HG03066 (cell line): ENCODE measurements at regions not wholly inside any gene's neighbourhood (a gene's known extent, or its start where the extent isn't known, plus 50 kb on each side); places are given as distances from the start of the nearest gene placed in this dataset.

ENCODE experiments used
- ATAC-seq: cut with Tn5 transposase; IDR thresholded peaks from one replicate; pipeline ENCODE4 v1.9.1; 2021; ENCODE audit warnings: low read depth; ENCODE audit not compliant: unreplicated experiment

DNA sequence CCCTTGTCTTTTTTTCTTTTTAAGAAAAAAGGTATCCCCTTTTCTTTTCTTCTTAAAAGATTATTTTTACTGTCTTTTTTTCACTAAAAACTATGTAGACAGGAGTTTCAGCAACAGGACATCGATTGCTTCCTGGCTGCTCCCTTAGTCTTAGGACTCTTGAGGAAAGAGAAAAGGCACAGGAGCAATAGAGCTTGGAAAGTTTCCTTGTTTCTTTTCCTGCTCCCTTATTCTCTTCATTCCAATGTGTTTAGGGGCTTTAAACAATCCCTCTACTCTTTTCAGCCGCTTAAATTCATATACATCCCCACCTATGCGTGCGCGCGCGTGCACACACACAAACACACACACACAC, 182.2 kb upstream of the FOXN2 start:
- ATAC-seq, result no peak

DNA sequence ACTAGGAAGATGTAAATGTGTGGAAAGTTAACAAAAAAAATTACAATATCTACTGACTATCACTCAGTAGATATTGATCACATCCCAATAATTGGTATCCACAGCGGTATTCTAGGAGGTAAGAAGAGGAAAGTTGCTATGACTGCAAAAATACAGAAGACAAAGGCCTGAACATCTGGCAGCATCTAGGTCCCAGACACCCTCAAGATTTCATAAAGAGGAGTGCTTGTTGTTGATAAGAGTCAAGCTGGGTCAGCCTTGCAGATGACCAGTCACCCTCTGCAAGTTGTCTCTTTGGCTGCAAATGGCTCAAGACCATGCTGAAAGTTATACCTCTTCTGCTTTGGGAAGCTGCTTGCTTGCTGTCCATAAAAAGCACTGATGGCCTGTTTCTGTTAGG, 179.8 kb upstream of the FOXN2 start:
- no peak for ATAC-seq

DNA sequence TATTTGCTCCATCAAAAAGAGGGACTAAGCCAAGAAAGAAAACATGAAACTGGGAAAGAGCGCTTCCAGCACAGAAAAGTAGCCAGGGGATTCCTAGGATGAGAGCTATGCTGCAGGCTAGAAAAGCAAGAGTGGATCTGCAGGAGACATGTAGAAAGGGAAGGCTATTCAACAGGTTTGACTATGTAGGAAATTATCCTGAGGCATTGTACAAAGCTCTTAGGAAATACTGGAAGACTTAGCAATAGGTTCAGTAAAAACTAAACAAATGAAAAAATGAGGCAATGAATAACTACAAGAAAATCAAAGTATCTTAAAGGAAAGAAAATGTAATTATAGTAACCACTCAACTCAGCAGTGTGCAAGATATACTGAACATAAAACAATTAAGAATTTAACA, 178.7 kb upstream of the FOXN2 start:
- ATAC-seq, result no peak

DNA sequence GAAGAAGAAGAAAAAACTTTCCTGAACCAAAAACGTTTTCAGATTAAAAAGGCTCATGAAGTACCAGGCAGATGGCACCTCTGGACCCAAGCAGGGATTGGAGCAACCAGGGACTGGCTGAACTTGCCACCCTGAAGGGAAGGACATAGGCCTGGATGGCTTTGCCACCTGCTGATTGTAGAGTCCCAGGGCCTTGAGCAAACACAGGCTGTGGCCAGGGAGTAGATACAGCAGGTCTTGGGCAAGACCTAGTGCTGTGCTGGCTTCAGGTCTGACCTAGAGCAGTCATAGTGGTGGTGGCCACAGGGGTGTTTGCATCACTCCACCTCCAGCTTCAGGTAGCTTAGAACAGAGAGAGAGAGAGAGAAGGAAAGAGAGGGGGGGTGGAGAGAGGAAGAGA, 176.7 kb upstream of the FOXN2 start:
- ATAC-seq, result no peak

DNA sequence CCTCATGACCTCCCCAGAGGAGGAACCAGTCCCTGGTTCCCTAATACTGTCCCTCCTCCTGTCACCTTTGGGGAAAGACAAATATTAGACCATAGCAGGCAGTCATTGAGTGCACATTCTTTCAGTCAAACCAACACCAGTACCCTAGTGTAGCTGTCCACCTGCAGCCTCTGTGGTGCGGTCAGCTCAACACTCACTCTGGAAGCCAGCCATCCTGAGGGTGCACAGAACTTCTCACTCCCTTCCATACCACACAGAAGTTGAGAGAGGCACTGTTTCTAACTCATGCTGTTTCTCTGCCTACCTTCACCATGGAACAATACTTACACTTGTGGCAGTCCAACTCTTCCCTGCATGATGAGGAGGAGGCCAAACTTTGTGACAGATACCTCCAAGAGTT, 175.6 kb upstream of the FOXN2 start:
- no peak for ATAC-seq

DNA sequence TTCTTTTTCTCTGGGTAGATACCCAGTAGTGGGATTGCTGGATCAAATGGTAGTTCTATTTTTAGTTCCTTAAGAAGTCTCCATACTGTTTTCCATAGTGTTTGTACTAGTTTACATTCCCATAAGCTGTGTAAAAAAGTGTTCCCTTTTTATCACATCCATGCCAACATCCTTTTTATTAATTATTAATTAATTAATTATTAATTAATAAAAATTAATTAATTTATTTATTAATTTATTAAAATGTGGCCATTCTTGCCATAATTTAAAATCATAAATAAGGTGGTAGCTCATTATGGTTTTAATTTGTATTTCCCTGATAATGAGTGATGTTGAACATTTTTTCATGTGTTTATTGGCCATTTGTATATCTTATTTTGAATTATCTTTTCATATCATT, 173.9 kb upstream of the FOXN2 start:
- no peak for ATAC-seq

DNA sequence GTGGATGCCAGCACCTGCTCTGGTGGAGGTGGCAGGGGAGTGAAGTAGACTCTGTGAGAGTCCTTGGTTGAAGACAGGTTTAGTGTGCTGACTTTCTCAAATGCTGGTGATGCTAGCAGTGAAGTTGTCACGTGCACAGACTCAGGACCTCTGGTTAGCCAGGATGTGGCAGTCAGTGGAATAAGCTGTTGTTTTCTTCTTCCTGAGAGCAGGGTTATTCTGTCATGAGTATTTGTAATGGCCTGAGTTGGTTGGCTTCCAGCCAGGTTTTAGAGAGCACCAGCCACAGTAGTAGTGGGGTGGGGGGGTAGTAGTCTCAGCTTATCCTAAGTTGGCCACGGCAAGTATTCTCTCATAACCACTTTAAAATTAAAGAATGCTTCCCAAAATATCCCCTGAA, 169.7 kb upstream of the FOXN2 start:
- no peak for ATAC-seq

DNA sequence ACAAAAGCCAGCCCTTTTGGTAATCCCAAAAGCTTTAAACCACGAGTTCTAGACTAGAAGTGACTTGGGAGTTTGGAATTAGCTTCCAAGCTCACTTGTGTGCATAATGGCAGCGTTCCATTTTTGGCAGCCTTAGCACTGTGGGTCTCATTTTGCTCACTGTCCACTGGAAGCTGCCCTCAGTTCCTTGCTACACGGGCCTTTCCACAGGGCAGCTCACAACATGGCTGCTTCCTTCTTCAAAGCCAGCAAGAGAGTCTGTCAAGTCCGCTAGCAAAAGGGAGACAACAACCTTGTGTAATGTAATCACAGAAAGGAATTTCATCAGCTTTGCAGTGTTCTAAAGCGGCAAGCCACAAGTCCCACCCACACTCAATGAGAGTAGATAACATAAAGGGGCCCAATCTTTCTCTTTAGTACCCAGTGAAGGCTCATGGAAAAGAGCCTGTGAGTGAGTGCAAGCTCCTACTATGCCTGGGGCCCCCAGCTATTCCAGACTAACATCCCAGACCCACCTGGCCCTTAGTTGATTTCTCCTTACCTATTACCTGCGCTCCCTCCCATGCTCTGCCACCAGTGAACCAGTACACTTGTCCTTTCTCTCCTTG, 168.5 kb upstream of the FOXN2 start:
- no peak for ATAC-seq

DNA sequence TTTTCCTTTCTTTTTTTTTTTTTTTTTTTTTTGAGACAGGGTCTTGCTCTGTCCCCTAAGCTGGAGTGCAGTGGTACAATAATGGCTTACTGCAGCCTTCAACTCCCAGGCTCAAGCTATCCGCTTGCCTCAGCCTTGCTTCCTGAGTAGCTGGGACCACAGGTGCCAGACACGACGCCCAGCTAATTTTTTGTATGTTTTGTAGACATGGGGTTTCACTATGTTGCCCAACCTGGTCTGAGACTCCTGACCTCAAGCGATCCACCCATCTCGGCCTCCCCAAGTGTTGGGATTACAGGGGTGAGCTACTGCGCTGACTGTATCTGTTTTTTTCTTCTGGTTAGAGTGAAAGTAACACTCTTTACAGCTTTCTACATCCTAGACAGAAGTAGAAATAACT, 167.9 kb upstream of the FOXN2 start:
- ATAC-seq, result no peak

DNA sequence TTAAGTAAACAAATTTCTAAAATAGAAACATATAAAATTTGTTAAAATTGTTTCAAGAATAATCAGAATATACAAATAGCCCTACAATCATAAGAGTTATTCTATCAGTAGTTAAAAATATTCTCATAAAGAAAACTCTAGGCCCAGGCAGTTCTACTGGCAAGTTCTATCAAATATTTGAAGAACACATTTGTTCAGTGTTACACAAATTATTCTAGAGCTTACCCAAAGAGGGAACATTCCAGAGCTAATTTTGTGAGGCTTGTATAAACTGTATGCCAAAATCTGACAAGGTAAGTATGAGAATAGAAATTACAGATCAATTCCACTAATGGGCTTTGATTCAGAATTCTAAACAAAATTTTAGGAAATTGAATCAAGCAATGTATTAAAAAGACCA, 166.8 kb upstream of the FOXN2 start:
- no peak for ATAC-seq

DNA sequence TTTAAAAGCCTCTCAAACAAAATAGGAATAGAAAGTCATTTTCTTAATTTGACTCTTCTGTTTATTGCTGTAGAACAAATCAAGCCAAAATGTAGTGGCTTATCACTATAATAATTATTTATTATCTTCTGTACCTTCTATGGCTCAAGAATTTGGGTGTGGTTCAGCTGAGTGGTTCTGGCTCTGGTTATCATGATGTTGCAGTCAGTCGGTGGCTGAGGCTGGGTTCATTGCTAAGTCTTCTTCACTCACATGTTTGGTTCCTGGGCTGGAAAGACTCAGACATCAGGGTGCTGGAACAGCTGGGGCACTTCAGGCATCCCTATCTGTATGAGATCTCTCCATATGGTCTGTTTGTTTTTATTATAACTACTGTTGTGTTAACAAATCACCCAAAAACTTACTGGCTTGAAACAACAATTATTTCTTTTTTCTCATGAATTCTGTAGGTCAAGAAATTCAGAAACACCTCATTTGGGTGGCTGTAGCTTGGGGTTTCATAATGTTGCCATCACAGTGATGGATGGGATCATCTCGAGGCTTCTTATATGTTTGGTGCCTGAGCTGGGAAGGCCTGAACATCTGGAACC, 165.5 kb upstream of the FOXN2 start:
- ATAC-seq, result no peak

DNA sequence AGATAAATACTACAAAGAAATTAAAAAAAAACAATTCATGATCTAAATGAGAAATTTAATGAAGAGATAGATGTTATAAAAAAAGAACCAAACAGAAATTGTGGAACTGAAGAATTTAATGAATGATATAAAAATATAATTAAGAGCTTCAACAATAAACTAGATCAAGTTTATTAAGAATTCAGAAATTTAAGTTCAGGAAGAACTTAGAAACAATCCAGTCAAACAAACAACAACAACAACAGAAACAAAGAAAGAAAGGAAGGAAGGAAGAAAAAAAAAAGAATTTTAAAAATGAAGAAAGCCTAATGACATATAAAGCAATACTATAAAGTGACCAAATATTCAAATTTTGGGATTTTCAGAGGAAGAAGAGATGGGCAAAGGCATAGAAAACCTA, 157.3 kb upstream of the FOXN2 start:
- ATAC-seq, result no peak

DNA sequence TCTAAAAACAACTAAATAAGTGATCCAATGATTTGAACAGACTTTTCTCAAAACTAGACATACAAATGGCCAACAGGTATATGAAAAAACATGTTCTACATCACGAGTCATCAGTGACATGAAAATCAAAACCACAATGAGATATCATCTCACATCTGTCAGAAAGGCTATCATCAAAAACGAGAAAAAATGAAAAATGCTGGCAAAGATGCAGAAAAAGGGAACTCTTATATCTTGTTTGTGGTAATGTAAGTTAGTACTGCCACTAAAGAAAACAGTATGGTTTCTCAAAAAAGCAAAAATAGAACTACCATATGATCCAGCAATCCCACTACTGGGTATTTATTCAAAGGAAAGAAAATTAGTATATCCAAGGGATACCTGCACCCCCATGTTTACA, 152.9 kb upstream of the FOXN2 start:
- ATAC-seq, result no peak

DNA sequence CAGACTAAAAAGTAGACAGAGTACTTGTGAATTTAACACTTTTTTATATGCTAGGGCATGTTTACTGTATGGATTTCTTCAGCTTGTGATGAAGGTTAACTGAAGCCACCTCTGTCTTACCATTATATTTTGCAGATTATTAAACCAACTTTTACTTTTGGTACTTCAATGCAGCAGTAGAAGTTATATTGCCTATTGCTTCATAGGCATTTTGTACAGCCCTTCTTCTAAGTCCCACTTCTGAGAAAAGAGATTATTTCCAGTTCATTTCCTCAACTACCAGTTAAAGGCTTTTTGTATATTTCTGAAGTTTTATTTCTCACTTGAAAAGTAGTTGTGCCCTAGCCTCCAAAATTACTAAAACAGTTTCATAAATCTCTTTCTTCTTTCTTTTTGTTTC, 151.7 kb upstream of the FOXN2 start:
- no peak for ATAC-seq

DNA sequence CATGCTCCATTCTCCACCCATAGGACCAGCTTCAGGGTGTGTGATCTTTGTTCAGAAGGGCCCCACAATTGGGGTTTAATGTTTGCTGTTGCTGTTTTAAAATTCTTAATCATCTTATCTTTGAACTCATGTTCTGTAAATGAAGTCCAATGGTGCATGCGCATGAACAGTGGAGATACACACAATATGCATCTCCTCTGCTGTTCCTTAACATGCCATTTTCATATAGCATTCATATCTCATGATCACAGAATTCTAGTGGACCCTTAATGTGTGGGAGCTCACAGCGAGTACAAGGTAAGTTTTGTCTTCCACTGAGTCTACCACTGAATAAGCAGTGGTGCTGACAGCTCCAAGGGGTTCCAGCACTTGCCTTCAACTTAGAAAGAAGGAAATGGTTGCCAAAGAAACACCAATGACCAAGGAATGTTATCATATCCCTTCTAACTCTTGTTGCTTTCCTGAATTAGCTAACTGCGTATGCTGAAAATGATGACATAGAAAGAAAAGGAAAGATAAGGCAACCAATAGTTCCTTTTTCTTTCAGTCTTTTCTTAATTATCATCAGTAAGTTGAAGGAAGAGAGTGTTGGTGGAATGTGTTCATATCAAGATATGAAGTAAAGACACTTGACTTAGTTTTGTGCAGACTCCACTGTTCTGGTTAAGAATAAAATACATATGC, 149.3 kb upstream of the FOXN2 start:
- no peak for ATAC-seq

DNA sequence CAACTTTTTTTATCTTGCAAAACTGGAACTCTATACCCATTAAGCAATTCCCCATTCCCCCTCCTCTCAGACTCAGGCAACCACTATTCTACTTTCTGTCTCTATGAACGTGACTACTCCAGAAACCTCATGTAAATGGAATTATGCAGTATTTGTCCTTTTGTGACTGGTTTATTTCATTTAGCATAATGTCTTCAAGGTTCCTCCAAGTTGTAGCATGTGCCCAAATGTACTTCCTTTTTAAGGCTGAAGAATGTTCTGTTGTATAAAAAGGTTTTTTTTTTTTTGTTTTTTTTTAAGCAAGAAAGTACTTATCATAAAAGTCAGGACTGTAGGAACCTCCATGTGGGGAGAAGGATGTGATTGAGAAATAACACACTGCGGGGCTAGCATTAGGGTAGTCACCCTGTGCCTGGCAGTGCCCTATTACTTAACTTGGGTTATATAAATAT, 145.3 kb upstream of the FOXN2 start:
- ATAC-seq, result no peak

DNA sequence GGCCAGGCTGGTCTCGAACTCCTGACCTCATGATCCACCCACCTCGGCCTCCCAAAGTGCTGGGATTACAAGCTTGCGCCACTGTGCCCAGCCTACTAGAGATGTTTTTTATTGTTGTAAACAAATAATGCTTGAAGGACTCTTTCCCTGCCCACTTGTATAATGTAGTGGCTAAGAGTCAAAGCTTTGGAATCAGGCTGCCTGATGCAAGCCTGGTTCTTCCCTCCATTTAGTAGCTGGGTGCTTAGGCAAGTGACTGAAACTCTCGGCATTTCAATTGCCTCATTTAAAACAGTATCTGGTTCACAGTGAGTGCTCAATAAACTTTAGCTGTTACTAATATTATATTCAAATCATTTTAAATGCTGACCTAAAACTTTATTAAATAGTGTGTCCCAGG, 144.2 kb upstream of the FOXN2 start:
- no peak for ATAC-seq

DNA sequence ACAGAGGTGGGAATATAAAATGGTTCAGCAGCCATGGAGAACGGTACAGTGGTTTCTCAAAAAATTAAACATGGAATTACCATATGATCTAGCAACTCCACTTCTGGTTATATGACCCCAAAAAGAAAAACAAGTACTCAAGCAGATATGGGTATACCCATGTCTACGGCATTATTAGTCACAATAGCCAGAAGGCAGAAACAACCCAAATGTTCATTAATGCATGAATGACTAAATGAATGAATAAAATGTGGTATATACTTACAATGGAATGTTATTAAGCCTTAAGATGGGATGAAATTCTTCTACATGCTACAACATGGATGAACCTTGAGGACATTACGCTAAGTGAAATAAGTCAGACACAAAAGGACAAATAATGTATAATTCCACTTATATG, 141.3 kb upstream of the FOXN2 start:
- no peak for ATAC-seq

DNA sequence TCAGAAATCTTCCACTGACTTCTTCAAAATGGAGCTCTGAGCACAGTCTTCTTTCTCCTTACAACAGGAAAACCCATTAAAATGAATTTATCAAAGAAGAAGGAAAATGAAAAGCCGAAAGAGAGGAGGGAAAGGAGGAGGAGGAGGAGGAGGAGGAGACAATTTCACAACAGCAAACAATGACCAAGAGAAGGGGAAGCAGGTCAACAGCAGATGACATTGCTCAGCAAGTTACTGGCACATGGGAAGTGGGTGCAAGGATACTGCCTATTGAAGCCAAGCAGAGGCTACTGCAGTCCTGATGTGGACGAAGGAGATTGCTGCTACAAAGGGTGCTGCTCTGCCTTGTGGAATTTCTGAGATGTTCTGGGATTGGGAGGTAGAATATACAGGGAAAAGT, 140.0 kb upstream of the FOXN2 start:
- ATAC-seq, result no peak

DNA sequence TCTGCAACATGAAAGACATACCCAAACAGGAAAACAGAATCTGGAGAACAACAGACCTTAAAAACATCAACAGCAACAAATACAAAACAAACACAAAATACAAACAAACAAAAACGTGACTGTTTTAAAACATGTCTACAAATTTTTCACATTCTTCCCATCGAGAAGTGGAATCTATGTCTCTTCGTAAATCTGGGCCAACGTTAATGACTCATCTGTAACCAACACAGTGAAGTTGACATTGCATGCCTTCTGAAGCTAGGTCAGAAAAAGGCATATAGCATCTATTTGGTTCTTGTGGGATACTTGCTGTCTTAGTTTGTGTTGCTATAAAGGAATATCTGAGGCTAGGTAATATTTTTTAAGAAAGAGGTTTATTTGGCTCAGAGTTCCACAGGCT, 139.2 kb upstream of the FOXN2 start:
- ATAC-seq, result no peak

DNA sequence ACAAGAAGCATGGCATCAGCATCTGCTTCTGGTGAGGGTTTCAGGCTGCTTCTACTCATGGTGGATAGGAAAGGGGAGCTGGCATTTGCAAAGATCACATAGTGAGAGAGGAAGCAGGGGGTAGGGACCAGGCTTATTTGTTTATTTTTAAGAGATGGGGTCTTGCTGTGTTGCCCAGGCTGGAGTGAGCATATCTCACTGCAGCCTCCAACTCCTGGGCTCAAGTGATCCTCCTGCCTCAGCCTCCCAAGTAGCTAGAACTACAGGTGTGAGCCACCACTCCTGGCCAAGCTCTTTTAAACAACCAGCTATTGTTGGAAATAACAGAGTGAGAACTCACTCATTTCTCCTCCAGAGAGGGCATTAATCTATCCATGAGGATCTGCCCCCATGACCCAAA, 138.8 kb upstream of the FOXN2 start:
- no peak for ATAC-seq

DNA sequence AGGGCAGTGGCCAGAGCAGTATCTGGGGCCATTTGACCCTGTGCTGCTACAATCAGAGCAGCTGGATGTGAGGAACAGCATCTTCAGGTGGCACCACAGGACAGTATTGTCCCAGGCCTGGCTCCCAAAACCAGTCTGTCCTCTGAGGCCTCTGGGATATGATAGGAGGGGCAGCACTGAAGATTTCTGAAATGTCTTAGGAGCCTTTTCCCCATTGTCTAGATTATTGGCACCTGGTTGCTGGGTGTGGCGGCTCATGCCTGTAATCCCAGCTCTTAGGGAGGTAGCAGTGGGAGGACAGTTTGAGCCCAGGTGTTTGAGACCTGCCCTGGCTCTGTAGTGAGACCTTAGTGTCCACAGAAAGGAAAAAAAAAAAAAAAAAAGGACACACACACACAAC, 137.6 kb upstream of the FOXN2 start:
- no peak for ATAC-seq
